NK-92 (cell line): ENCODE measurements at regions not wholly inside any gene's neighbourhood (a gene's known extent, or its start where the extent isn't known, plus 50 kb on each side); places are given as distances from the start of the nearest gene placed in this dataset.
"Not testable (repeated sequence)": the region's sequence is repeated elsewhere in the genome, so short reads cannot be mapped to it uniquely, and the experiment has no call there.

ENCODE experiments used
- DNase-seq: peaks from one replicate; lab custom pipeline; 2025; ENCODE audit not compliant: unreplicated experiment; lab: John Stamatoyannopoulos, UW

- DNase-seq, result no peak
Measured at GRCh38 chr4:118586357-118586790, 98.8 kb upstream of the METTL14 start.

DNA sequence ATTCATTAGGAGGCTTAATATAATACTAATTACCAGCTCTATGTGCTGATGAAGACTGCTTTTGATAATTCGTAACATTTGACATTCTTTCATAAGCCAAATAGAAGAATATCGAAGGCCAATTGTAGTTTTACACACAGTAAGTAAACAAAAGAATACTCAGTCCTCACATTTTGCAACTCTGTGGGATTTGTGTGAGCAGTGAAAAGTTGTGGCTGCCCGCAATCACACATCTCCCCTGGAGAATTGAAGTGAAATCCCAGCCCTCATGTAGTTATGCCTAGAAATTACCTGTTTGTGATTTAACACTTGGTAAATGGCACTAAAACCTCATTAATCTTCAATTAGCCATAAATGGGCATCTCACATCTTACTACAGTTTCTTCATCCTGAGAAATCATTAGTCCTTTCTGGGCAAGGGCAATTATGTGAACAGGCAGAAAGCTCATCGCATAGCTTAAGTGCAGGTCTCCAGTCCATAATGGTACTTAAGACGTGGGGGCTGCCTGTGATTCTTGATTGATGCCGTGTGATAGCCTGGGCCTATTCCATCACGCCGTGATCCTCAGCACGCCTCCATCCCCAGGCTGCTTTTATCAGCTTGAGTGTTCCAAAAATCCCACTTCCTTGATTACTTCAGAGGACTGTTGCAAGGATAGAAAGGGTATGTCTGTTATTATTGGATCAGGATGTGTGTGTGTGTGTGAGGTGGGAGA, 97.9 kb upstream of the METTL14 start:
- DNase-seq, result no peak

- no peak for DNase-seq
Measured at GRCh38 chr4:118587946-118588345, 97.2 kb upstream of the METTL14 start.

- DNase-seq, result no peak
Measured at GRCh38 chr4:118589471-118590055, 95.6 kb upstream of the METTL14 start.

DNA sequence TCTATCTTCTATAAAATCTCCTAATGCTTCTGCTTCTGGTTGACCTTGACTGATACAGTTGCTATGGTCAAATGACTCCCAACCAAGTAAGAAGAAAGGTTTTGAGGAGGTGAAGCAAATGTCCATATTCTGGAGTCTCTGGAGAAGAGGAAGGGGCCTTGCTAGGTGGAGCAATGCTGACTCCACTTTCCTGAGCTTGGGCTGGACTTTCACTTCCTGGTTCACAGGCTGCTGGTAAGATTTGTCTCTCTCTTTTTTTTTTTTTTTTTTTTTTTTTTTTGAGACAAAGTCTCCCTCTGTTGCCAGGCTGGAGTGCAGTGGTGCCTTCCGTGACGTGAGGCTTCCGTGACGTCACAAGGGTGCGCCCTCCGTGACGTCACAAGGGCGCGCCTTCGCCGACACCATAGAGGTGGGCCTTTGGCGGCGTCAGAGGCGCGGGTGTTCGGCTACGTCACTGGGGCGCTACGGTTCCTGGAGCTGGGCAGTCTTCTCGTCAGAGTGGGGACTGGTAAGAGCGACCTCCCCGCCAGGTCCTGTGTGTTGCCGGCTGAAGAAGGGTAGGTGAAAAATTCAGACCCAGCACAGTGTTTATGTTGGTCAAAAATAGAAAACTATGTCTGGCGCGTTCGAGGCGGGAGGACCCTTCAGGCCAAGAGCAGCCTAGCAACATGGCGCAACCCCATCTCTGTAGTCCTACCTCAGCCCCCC, 93.7 kb upstream of the METTL14 start:
- DNase-seq, result peak; percentile 48

DNA sequence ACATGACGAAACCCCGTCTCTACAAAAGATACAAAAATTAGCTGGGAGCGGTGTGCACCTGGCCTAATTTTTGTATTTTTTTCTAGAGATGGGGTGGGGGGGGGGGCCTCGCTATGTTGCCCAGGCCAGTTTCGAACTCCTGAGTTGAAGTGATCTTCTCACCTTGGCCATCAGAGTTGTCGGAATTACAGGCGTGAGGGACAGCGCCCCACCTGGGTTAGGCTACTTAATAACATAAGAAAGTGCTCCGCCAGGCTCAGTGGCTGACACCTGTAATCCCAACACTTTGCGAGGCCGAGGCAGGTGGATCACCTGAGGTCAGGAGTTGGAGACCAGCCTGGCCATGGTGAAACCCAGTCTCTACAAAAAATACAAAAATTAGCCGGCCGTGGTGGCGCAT, 92.9 kb upstream of the METTL14 start:
- DNase-seq, result not testable (repeated sequence)

DNA sequence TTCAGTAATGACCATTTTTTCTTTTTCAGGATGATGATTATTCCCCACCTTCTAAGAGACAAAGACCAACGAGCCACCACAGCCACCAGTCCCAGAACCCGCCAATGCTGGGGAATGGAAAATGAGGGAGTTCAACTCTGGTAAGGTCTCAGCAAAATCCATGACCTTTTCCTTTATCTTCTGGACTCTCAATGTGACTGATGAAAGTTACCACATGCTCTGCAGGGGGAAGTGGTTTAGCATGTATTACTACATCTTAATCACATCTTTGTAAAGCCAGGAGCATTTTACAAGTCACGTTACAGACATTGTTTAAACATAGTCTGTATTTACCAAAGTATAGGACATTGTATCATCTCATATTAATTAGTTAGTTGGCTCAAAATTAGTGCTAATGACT, 89.3 kb upstream of the METTL14 start:
- DNase-seq, result not testable (repeated sequence)

- DNase-seq, result not testable (repeated sequence)
Measured at GRCh38 chr4:118625097-118625496, 60.1 kb upstream of the METTL14 start.

DNA sequence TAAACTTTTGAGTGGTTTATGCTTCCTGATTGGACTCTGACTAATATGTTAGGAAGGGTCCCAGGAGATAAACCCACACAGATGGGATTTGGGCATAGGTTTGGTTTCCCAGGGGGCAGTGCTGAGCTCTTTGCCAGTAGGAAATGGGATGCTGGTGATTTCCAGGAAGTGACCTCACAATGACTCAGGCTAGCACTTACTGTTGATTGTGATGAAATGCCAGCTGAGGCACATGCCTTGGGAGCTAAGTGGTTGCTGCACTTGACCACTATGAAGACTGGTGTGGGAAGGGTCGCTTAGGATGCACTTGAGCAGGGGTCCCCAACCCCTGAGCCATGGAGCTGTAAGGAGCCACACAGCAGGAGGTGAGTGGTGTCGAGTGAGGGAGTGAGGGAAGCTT, 55.5 kb upstream of the METTL14 start:
- not testable (repeated sequence) for DNase-seq

DNA sequence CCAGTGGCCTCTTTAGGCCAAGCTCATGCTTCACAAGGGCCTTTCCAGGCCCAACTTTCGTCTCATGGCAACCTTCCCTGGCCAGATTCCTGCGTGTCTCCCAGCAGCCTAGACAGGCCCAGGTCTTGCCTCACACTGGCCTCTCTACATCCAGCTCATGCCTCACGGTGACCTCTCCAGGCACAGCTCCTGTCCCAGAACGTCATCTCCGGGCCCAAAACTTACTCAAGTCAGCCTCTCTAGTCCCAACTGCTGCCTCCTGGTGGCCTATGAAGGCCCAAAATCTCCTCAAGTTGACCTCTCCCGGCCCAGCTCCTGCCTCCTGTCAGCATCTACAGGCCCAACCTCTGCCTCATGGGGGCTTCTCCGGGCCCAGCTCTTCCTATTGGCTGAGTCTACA, 54.3 kb upstream of the METTL14 start:
- not testable (repeated sequence) for DNase-seq

DNA sequence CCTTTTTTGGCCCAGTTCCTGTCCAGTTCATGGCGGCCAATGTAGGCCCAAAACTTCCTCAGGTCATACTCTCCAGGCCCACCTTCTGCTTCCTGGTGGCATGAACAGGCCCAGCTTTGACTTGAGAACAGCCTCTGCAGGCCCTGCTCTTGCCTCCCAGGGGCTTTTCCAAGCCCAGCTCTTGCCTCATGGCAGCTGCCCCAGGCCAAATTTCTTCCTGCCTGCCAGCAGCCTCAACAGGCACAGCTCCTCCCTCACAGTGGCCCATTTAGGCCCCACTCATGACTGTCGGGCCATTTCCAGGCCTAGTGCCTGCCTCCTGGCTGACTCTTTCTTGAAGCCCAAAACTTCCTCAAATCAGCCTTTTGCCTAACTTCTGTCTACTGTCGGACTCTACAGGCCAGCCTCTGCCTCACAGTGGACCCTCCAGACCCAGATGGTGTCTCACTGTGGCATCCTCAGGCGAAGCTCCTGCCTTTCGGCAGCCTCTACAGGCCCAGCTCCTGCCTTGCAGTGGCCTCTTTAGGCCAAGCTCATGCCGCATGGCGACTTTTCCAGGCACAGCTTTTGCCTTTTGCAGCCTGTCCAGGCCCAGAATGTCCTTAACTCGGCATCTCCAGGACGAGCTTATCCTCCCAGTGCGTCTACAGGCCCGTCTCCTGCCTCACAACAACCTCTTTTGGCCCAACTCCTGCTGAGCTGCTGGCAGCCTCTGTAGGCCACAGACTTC, 53.7 kb upstream of the METTL14 start:
- not testable (repeated sequence) for DNase-seq

DNA sequence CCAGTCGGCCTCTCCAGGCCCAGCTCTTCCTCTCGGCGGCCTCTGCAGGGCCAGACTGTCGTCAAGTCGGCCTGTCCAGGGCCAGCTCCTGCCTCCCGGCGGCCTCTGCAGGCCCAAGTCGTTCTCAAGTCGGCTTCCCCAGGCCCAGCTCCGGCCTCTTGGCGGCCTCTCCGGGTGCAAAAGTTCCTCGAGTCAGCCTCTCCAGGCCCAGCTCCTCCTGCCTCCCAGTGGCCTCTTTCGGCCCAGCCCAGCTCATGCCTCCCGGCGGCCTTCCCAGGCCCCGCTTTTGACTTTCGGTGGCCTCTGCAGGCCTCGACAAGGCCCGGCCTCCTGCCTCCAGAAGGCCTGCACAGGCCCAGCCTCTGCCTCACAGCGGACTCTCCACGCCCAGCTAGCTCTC, 51.7 kb upstream of the METTL14 start:
- DNase-seq, result not testable (repeated sequence)

GRCh38 chr4:118634126-118634875, 50.9 kb upstream of the METTL14 start:
- DNase-seq, result not testable (repeated sequence)
